Activated CD4-positive, alpha-beta T cell treated with anti-CD3 and anti-CD28 coated beads for 48 hours (primary cell): ENCODE measurements at regions not wholly inside any gene's neighbourhood (a gene's known extent, or its start where the extent isn't known, plus 50 kb on each side); places are given as distances from the start of the nearest gene placed in this dataset.

Experiments used
- DNase-seq: peaks from one replicate; pipeline ENCODE4 v3.0.0-alpha.2; 2020

- DNase-seq, result no peak
Observed at GRCh38 chr6:9647599-9647998, 767.3 kb downstream of the TFAP2A start.

DNA sequence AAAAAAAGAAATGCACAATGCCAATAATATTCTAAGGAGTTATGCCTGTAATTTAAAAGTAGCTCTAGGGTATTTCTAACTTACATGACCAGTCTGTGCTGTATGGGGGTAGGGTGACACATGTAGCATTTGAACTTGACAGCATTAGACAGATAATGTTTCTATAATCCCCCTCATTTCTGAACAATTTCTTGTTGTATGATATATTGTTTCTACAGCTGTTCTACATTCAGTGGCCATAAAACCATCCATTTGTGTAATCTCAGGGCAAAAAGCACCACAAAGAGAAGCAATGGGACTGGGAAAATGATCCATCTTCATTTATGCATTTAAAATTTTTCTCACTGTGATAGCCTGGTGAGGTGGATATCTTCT lies 767.8 kb downstream of the TFAP2A start:
- DNase-seq, result no peak

GRCh38 chr6:9646342-9647070 lies 768.4 kb downstream of the TFAP2A start:
- DNase-seq, result no peak

DNA sequence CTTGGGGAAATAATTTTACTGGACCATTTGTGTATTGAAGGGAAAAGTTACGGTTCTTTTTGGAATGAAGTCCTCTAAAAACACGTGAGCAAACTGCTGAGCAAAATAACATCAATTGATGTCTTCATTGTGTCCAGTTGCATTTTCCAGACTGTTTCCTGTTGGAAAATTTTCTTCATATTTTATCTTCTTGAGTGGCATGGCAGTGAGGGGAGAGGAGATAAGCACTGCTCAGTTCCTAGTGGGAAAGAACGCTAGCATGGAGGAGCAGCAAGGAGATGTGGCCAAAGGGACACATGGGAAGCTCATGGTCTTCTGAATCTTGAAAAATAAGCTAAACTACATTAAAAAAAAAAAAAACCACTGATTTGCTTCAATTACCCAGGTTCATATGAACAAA lies 776.0 kb downstream of the TFAP2A start:
- DNase-seq, result no peak

DNA sequence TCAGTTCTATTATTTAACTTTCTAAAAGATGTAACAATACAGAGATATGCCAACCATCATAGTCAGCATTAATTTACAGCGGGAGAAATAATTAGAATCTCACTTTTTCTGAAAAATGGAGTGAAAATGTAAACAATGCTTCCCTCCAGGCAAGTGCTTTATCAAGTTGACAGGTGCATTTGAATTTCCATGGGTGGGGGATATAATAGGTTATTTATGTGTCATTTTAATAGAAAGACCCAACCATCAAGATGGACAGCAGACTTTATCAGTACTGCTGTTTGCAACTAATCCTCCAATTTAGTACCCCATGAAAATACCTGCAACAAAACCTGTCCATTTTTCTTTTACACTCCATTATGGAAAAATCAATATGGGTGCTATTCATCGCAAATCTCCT lies 780.1 kb downstream of the TFAP2A start:
- no peak for DNase-seq

DNA sequence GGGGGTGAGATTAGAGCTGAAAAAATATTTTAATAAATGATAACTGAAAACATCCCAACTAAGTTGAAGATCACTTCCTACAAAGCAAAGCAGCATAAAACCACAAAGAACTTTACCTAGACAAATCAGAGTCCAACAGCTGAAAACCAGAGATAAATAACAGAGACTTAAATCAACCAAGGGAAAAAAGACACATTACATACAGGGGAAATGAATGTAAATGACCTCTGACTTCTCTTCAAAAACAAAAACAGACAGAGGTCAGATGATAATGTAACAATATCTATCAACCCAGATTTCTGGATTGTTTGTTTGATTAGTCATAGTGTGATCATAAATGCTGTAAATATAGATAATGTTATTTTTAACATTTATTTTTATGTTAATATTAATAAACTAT lies 782.8 kb downstream of the TFAP2A start:
- DNase-seq, result no peak

DNA sequence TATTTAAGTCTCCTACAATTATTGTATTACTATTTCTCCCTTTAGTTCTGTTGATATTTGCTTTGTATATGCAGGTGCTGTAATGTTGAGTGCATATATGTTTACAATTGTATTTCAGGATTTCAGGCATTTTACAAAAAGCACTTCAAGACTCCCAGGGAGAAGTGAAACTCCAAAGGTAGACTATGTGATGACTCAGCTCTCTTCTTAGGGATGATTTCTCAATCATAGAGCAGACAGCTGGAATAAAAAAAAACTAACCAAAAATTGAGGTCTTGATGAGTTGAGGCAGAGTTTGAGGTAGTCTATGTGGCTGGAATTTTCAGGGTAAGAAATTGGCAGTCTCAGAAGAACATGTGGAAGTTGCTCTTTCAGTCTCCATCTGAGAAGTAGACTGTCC lies 786.1 kb downstream of the TFAP2A start:
- no peak for DNase-seq

DNA sequence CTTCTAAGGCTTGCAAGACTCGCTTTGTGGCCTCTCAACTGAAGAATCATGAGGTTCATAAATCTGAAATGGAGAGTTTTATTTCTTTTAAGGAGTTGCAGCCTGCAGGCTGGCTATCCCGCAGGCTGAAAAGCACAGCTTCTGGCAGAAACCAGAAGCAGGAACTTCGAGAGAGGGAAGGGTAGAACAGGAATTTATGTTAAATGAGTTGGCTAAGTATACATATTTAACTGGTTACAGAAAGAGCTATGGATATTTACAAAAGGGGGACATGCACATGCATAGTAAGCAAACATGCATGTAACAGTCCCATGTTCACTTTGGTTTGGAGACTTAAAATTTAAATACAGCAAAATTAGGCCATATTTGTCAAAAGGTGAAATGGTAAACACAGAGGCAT lies 787.0 kb downstream of the TFAP2A start:
- DNase-seq, result no peak

DNA sequence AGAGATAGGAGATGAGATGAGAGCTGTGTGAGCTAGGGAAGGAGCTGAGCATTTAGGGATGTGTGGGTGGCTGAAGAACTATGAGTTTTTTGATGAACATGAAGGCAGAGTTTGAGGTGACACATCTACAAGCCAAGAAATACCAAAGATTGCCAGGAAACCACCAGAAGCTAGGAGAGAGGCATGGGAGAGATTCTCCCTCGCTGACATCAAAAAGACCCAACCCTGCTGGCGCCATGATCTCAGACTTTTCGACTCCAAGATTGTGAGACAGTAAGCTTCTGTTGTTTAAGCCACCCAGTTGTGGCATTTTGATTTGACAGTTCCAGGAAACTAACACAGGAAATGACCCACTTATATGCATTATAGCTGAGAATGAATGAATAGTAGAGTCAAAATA lies 790.9 kb downstream of the TFAP2A start:
- DNase-seq, result no peak

GRCh38 chr6:9623228-9623832 lies 791.5 kb downstream of the TFAP2A start:
- DNase-seq, result no peak

- DNase-seq, result no peak
Observed at GRCh38 chr6:9621276-9621675, 793.6 kb downstream of the TFAP2A start.

- DNase-seq, result no peak
Observed at GRCh38 chr6:9620687-9621086, 794.2 kb downstream of the TFAP2A start.

GRCh38 chr6:9620263-9620662 lies 794.6 kb downstream of the TFAP2A start:
- DNase-seq, result no peak

DNA sequence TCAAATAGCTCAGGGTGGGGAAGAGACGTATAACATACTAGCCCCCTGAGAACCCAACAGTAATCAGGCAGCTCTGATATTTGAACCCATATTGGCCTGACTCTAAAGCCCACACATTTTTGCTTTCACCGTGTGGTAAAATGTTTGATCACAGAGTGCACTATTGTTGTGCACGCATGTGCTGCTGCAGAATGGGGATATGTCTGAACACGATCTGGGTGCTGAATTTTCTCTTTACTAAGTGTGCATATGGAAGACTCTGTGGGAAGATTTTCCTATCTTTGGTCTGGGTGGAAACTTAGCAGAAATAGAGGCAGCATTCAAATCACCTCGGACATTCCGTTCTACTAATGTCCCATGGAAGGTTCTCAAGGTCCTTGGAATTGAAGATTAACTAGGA lies 800.1 kb downstream of the TFAP2A start:
- no peak for DNase-seq

DNA sequence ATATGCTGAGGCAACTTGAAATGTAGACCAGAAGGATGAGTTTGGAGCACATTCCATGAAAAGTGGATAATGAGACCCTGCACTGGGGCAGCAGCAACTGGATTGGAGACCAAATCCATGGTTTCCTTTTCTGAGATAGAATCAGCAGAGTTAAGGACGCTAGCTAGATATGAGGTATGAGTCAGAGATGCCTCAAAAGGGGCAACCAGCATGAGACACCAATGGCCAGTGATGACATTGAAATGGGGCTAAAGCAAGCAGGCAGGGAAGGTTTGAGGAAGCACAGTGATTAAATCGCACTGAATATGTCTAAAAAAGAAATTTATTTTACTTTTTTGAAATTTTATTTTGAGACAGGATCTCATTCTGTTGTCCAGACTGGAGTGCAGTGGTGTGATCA lies 802.4 kb downstream of the TFAP2A start:
- no peak for DNase-seq

DNA sequence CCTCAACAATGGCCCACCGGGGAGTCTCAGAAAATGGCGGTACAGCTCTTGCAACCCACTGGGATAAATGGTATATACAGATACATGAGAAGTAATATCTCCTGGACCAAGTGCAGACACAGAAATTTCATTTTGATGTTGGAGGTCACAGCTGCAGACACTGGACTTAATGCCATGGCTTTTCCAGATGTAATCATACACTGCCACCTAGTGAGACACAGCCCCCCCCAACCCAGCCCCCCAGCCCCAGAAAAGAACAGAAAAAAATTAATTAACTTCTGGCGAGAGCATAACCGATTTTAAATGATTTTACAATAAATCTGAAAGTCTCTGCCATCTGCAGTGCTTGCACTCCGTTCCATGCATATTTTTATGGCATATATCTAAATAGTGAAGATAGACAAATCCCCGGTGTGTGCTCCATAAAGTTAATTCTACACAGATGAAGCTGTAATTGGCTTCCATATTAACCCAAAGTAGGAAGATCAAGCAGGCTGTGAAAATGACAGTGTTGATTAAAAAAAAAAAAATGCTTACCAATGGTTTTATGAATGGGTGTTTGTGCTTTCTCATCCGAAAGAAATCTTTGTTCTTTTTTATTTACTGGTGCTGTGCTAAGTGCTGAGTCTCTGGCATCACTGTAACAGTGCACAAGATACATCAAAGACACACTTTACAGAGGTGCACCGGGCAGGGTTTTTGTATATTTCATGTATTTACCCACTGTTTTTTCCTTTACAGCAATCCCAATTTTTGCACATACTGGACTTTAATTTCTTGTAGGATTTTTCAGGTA lies 804.1 kb downstream of the TFAP2A start:
- DNase-seq, result no peak

DNA sequence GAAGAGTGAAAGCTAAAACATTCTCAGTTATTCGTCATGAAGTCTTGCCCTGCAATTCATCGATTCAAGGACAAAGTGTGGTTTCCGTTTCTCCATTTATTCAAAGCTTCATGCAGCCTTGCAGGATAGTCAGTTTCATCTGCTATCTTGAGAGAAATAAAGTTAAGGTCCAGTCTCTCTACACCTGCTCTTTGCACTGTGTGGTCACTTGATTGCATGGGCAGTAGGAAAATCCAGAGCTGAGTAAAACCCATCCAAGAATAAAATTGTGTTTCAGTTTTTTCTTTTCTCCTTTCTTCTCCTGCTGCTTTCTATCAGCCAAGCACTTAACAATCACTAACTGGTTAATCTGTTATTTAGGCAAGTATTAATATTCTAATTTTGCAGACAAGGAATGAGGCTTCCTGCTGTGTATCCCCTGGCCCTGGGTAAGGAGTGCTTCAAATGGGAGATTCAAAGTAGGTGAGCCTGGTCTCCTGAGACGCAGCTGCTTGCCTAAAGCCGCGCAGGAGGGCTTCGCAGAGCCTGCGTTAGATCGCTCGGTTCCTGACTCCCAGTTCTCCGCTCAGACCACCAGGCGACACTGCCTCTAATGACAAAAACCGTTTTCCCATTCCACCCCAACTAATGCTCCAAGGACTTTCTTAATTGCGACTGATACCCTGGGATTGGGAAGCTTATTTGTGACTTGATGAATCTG lies 808.3 kb downstream of the TFAP2A start:
- no peak for DNase-seq

DNA sequence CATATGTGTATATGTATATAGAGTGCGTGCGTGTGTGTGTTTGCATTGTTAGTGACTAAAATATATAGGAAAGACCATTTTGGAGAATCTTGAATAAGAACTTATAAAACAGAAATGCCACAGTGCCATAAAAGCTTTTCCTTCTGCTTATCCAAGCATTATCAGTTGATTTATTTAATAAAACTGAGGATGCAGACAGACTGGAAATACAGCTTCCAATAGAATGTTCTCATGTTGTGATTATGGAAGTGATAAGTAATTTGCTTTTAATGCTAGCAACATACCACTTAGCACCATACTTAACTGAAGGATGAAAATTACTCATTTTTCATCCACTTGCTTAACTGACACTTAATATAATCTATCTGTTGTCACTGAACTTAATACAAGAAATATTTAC lies 820.1 kb downstream of the TFAP2A start:
- no peak for DNase-seq

- no peak for DNase-seq
Observed at GRCh38 chr6:9593554-9593953, 821.3 kb downstream of the TFAP2A start.

- DNase-seq, result no peak
Observed at GRCh38 chr6:9583753-9584352, 831.0 kb downstream of the TFAP2A start.

DNA sequence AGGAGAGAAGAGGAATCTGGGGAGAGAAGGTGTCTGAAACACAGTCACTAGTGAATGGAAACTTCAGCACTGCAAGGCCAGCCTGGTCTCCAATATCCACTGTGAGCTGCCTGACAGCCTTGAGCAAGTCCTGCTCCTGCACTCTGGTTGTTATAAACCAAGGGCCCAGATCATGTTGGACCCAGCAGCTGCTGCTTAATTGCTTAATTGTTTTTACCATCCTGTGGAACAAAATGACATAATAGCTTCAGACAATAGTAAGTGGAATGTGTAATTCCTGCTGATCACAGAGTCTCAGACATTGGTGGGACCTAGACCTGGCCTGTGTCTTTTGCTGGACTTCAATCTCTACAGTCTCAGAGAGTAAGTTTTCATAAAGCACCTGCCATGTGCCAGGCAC lies 833.7 kb downstream of the TFAP2A start:
- no peak for DNase-seq

DNA sequence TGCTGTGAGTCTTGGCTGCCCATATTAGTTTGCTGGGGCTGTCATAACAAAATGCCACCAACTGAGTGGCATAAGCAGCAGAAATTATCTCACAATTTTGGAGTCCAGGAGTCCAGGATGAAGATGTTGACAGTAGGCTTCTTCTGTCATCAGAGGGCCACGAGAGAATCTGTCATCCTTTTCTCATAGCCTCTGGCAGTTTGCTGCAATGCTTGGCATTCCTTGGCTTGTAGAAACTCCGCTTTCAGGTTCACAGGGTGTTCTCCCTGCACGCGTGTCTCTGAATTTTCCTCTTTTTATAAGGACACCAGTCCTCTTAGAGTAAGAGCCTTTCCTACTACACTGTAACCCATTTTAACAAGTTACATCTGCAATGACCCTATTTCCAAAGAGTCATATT lies 838.4 kb downstream of the TFAP2A start:
- DNase-seq, result no peak

DNA sequence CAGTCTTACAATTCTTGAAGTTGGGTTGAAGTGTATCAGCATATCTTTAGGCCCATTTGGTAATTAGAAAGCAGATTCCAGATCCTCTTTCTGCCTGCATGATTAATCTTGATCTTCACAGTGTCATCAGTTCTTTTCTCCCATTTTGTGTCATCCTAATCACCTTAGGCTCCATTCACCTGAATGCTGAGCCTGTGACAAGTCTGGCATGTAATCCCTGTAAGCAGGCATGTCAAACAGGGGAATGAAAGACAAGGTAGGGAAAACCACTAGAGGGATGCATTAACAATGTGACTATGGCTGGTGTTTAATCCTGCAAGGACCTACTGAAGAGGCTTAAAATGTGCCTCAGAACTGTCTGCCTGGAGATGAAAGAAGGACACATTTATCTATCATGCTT lies 848.8 kb downstream of the TFAP2A start:
- no peak for DNase-seq
